ENCODE measurements at regions not wholly inside any gene's neighbourhood (a gene's known extent, or its start where the extent isn't known, plus 50 kb on each side); places are given as distances from the start of the nearest gene placed in this dataset.
"Not testable (repeated sequence)": the region's sequence is repeated elsewhere in the genome, so short reads cannot be mapped to it uniquely, and the experiment has no call there.

DNA sequence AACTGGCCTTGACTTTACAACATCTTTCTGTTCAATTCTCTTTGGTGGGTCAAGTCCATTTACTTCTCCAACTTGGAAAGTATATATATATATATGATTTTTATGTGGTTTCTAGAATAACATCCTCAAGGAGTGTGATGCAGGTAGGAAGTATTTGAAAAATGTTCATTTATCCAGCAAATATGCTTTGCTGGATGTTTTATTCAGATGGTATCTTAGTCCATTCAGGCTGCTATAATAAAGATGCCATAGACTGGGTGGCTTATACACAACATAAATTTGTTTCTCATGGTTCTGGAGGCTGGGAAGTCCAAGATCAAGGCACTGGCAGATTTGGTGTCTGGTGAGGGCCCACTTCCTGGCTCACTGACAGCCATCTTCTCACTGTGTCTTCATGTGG is 168.7 kb upstream of the RASGRP1 start:
- DNase-seq (ENCODE audit: low read depth in 2 of 2): no peak

DNA sequence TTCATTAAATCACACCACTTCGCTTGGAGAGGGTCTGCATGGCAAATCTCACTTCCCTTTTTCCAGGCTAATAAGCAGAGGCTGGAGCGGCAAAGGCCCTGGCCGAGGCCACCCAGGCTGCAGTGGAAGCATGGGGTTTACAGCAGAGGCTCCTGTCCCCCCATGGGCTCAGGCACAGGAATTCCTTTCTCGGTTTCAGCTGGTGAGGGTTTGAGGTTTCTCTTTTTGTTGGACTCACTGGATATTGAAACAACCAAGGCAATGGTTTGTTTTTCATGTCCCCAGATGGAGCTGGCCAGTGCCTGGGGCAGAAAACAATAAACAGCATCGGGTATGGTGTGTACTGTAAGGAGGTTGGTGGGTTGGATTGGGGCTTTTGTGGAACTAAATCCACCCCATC is 175.6 kb upstream of the RASGRP1 start:
- no peak for DNase-seq (ENCODE audit: low read depth in 2 of 2)

DNA sequence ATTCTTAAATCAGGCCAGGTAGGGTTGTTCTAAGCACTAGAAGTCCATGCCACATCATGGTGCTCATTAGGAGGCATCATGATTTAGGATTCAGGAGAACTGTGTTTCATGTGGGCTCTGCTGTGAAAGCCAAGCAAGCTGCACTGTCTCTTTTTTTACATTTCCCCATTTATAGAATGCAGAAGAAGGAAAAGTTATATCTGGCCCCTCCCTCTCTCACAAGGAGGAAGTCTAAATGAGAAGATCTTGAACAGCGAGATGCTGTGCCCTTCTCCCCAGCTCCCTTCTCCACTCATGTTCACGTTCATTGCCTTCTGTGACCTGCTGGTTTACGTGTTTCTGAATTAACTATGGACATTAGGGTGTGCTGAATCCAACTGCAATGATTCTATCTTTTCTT is 178.5 kb upstream of the RASGRP1 start:
- no peak for DNase-seq (ENCODE audit: low read depth in 2 of 2)

DNA sequence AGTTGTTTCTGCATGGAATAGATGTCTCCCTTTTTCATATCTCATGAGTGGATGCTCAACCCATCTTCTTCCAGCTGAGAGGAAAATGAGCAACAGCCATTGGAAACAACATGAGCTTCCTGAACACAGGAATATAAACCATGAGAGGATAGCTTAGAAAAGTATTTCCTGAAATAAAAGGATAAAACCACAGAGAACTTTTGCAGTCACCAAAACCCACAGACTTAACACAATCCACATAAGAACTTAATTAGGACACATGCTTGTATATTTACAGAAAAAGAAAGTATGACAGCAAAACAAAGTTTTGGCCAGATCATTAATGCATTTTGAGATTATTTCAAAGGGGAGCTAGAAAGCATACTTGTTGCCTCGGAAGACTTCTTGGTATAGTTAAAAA is 180.5 kb upstream of the RASGRP1 start:
- no peak for DNase-seq (ENCODE audit: low read depth in 2 of 2)

DNA sequence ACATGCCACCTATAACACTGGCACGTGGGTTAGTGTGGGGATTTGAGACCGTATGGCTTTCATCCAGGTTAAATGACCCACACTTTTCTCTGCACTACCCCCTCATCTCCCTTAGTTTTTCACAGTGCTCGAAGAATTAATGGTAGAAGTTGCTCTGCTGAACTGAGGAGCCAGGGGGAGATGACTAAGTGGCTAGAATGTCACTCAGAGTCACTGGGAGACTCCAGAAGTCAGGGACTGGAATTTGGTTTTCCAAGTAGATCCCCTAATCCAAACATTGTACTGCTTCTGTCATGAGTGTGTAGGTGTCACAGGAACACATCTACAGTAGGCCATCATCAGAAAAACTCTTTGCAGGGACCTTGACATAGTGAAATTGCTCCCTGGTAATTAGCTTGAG is 181.0 kb upstream of the RASGRP1 start:
- no peak for DNase-seq (ENCODE audit: low read depth in 2 of 2)

DNA sequence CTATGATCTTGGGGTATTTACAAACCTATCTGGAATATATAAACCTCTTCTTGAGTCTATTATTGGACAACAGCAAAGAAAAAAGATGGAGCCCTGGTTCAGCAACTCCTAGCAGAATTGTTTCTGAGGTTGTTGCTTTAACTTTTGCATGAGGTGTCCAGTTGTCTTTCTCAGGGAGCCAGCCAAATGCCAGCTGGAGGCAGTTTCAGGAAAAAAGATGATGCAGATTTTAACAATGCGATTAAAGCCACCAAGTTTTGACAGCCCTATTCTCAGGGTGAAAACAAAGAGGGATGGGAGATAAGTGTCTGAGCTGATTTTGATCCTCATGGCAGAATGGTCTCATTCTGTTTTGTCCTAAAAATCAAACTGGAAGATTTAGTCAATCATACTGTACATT is 181.6 kb upstream of the RASGRP1 start:
- no peak for DNase-seq (ENCODE audit: low read depth in 2 of 2)

DNA sequence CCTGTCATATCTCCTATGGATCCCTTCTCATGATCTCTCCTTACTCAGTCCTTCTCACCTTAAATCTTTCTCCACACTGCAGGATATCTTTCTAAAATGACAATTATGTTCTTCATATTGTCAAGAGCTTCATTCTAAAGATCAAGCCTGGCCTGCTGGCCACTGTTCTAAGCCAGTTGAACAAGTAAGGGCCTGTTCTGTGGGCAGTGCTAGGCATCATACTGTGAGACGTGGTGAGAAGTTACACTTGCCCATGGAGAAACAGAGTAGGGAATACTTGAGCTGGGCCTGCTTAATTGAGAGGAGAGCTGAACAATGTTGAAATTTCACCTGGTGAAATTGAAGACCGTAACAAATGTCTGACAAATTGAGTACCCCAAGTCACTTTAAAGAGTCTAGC is 184.1 kb upstream of the RASGRP1 start:
- DNase-seq (ENCODE audit: low read depth in 2 of 2): no peak

DNA sequence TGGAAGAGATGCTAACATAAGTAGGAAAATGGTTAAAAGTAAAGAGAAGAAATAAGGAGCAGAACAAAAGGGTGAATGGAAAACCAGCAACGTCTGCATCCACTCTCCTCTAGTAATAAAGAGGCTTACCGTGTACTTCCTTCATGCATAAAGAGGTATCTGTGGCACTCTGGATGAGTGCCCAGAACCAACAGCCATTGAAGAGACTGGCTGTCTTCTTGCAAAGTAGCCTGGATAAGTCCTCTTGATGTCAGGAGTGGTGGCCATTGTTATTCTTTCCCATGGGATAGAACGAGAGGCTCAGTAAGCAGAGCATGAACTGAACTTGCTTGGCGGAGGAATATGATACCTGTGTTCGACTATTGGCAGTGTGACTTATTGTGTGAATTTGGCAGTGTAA is 186.2 kb upstream of the RASGRP1 start:
- DNase-seq (ENCODE audit: low read depth in 2 of 2): no peak

DNA sequence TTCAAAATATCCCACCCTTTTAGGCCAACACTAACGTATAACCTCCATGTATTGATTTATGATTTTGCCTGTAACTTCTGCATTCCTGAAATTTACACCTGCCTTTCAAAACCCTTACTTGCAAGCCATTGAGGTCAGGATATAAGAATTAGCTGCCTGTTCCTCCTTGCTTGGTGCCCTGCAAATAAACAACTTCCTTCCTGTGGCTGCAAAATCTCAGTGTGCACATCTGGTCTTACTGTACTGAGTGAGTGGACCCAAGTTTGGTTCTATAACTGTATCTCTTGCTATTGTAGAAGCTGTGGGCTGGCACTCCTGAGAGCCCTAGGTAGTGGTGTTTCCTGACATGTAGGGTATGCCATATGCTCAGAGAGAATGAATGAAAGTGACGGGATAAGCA is 191.1 kb upstream of the RASGRP1 start:
- no peak for DNase-seq (ENCODE audit: low read depth in 2 of 2)

DNA sequence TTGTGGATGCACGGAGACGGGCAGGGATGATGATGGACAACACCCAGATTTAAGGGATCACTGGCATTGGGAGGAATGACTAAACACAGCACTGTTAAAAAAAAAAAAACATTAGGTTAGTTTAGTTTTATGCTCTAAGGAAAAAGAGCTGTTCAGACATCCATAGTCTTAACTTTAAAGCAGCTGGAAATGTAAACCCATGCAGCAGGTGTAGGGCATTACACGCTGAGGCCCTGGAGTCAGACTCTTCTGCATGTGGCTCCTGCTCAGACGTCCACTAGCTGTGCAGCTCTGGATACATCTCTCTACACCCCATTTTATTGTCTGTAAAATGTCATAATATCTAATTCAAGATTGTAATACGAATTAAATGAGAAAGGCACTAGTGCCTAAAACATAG is 191.8 kb upstream of the RASGRP1 start:
- no peak for DNase-seq (ENCODE audit: low read depth in 2 of 2)

DNA sequence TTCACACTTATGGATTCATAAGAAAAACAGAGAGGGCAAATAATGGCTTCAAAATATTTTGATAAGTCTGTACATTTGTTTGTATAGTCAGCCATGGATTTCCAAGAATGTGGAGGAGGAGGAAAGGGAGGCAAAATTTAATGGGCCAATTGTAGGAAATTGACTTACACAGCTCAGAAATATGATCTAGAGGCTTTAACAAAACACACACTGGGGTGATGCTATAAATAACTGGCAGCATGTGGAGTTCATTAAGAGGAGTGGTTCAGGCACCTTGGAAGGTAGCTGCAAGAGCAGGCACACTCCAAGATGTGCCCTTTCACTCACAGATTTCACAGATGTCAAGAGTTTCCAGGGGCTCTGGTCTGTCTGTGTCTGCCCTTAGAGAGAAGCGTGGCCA is 193.4 kb upstream of the RASGRP1 start:
- DNase-seq (ENCODE audit: low read depth in 2 of 2): no peak

DNA sequence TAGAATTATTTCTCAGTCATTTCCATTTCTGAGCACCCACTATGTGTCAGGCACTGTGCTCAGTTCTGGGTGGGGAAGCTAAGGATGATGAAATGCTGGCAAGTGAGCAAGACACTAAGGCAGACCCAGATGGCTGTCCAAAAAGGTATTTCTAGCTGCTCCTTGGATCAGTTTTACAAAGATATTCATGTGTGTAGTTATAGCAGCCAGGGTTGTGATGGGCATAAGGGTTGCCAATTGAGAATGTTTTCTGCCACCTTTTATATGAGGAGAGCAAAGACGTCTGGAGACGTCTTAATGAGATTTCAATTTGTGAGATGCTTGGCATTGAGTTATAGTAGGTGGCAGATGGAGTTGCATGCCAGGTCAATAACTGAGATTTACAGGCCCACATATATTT is 197.1 kb upstream of the RASGRP1 start:
- no peak for DNase-seq (ENCODE audit: low read depth in 2 of 2)

DNA sequence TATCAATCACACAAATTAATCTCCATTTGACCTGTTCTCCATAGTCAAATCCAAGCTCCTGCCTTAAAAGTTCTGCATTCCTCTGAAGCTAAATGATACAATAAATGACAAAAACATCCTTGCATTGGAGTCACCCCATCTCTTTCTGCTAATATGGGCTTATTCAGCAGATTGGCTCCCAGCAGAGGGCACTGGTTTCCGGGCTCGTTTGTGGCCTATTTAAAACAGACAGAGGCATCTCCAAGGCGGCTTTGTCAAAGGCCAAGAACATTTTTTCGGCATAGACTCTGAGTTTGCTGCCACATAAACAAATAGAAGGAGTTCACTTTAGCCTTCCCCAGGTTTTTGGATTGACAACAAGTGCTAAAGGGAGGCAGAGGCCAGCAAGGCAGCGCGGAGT is 204.4 kb upstream of the RASGRP1 start:
- DNase-seq (ENCODE audit: low read depth in 2 of 2): no peak

DNA sequence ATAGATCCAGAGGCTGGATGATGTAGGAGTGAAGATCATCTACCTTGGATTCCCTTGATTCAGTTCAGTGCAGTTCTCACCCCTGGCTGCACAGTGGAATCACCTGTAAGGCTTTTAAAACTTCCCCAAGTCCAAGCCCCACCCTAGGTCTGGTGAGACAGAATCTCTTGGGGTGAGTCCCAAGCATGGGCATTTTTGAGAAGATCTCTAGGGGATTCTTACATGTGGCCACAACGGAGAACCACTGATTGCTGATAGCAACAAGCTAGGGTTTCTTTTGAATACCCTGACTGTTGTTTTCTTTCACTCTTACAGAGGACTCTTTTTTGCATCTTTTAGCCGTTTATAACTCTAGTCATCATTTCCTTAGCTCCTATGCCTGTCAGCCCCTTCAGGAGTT is 204.9 kb upstream of the RASGRP1 start:
- DNase-seq (ENCODE audit: low read depth in 2 of 2): no peak

DNA sequence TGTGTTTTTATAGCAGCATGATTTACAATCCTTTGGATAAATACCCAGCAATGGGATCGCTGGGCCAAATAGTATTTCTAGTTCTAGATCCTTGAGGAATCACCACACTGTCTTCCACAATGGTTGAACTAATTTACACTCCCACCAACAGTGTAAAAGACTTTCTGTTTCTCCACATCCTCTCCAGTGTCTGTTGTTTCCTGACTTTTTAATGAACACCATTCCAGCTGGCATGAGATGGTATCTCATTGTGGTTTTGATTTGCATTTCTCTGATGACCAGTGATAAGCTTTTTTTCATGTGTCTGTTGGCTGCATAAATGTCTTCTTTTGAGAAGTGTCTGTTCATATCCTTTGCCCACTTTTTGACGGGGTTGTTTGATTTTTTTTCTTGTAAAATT is 209.5 kb upstream of the RASGRP1 start:
- DNase-seq (ENCODE audit: low read depth in 2 of 2): not testable (repeated sequence)

DNA sequence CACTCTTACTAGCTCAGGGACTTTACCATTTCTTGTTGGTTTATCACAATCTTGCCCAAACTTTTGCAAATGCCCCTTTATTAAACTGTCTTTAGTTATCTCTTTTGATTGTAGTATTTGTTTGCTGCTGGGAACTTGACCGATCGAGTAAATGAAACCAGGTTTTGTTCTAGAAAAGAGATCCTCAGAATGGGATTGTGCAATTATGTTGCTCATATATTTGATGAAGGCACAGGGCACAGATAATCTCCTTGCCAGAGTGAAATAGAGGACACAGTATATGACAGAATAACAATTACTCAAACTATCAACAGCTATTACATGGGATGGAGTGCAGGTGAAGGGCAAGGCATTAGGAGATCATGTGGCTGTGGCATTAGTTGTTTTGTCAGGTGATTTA is 216.6 kb upstream of the RASGRP1 start:
- DNase-seq (ENCODE audit: low read depth in 2 of 2): no peak

DNA sequence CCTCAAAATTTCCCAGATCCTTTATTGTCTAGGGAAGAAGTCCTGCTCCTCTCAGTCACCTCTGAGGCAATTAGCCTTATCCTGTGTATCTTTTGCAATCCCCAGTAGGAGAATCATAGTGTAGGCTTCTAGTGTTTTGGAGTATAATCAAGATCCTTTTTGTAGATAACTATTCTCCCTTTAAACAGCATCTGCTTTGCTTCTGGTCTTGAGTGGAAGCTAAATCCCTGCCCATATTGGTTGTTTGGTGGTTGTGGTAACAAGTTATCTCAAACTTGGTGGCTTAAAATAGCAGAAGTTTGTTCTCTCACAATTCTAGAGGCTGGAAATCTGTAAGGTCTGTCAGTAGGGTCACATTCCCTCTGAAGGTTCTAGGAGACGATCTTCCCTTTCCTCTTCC is 217.5 kb upstream of the RASGRP1 start:
- no peak for DNase-seq (ENCODE audit: low read depth in 2 of 2)

DNA sequence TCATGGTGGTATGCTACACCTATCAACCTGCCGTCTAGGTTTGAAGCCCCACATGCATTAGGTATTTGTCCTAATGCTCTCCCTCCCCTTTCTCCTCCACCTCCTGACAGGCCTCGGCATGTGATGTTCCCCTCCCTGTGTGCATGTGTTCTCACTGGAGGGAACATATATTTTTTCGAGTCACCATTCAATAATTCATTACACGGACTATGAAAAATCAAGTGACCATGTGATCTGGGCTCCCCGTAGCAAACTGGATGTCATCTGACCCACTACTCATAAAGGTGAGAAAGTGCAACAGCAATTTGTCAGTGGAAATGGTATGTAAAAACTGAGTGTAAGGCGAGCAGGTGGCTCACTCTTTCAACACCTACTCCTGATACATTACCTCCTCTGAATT is 224.3 kb upstream of the RASGRP1 start:
- DNase-seq (ENCODE audit: low read depth in 2 of 2): no peak

DNA sequence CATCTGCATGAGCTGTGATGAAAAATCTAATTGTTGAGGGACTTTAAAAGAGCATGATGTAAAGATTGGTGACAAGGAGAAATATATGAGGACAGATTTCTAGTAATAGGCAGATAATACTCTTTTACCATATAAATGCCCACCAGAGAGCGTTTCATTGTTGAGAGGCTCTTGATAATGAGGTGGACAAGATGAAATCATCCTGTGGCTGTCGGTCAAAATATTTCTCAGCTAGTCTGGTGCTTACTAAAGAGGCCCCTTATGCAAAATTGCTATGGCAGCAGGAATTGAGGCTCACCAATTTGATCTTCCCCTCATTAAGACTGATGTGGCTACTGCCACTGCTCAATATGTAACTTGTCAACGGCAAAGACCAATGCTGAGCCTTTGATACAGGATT is 225.0 kb upstream of the RASGRP1 start:
- DNase-seq (ENCODE audit: low read depth in 2 of 2): no peak

DNA sequence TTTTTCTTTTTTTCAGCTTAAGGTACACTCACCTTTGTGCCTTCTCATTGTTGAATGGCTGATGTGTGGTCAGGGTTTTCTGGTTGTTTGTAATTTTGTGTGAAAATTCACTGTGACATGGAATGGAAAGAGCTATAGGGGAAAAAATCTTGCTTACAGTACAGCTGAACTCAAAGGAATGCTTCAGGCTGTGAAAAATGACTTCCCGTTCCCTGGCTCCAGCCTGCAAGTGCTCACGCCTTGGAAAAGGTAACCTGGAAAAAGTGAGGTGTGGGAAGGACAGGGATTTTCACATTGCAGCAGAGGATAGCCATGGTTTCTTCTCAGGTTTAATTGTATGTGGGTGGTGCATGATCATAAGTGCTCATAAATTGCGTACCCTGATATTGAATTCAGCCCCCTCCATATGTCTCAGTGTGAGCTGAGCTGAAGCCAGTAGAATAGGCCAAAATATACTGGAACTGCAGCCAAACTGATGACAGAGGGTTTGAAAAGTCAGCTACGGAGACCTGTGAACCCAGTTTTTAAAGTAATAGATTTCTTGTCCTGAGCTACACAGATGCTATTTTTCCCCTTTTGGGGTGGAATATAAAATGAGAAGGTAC is 228.7 kb upstream of the RASGRP1 start:
- no peak for DNase-seq (ENCODE audit: low read depth in 2 of 2)

DNA sequence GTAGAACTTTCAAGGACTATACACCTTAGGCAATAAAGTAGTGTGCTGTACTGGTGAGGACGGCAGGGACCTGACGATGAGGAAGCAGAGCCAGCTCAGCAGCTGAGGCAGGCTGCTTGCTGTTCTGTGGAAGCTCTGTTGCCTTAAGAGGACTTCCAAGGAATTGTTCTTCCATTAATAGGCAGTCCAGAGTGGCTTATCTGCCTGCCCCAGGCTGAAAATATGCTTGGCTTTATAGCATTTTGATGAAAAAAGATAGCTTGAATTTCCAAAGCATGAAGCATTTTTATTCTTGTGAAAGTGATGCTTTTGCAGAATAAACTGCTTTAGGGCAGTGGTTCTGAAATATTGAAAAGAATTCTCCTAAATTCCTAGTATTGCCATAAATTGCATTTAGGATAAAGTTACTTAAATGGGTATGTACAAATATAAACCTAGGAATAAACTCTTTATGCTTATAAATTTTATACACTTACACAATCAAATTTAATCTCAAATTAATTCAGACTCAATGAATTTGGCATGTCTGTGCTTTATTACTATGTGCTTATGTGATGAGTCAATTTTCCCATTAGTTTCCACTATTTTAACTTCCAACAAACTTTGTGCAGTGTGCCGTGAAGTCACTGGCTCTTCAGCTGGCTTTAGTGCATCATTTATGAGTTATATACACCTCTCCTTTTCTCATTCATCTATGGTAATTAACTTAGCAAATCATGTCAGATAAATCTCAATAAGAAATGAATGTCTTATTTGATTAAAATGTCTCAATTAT is 231.0 kb upstream of the RASGRP1 start:
- no peak for DNase-seq (ENCODE audit: low read depth in 2 of 2)

DNA sequence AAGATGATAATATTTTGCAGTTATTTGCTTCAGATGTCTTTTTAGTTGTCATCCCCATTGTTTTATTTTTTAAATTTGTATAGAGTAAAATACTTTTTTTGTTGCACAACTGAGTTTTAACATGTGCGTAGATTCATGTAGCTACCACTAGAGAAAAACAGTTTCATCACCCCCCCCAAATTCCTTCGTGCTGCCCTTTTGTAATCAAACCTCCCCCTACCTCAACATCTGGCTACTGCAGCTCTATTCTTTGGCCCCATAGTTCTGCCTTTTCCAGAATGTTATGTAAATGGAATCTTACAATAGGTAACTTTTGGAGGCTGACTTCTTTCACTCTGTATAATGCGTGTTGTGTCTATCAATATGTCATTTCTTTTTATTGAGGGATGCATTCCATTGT is 232.0 kb upstream of the RASGRP1 start:
- DNase-seq (ENCODE audit: low read depth in 2 of 2): no peak

DNA sequence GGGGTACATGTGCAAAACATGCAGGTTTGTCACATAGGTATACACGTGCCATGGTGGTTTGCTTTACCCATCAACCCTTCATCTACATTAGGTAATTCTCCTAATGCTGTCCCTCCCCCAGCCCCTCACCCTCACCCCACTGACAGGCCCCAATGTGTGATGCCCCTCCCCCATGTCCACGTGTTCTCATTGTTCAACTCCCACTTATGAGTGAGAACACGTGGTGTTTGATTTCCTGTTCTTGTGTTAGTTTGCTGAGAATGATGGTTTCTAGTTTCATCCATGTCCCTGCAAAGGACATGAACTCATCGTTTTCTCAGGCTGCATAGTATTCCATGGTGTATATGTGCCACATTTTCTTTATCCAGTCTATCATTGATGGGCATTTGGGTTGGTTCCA is 232.9 kb upstream of the RASGRP1 start:
- not testable (repeated sequence) for DNase-seq (ENCODE audit: low read depth in 2 of 2)

DNA sequence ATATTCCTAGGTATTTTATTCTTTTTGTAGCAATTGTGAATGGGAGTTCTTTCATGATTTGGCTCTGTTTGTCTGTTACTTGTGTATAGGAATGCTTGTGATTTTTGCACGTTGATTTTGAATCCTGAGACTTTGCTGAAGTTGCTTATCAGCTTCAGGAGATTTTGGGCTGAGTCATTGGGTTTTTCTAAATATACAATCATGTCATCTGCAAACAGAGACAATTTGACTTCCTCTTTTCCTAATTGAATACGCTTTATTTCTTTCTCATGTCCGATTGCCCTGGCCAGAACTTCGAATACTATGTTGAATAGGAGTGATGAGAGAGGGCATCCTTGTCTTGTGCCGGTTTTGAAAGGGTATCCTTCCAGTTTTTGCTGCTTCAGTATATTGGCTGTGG is 234.6 kb upstream of the RASGRP1 start:
- not testable (repeated sequence) for DNase-seq (ENCODE audit: low read depth in 2 of 2)

Data from stimulated activated CD8-positive, alpha-beta memory T cell treated with anti-CD3 and anti-CD28 coated beads, Interleukin-2, amount 100 ng/mL, for 1 hour (primary cell).